Naive B cell (primary cell): ENCODE measurements at regions not wholly inside any gene's neighbourhood (a gene's known extent, or its start where the extent isn't known, plus 50 kb on each side); places are given as distances from the start of the nearest gene placed in this dataset.
A peak's percentile ranks its signal among the peaks of the same experiment; 100 is the strongest.
"Not testable (repeated sequence)": the region's sequence is repeated elsewhere in the genome, so short reads cannot be mapped to it uniquely, and the experiment has no call there.

Experiments
- ATAC-seq, 2 donors: fragments of 150-1000 bp; cut with Tn5 transposase; 2 replicates each; pipeline ENCODE4 v1.10.0; 2021; ENCODE audit warnings: low read depth in 2 of 2, mild to moderate bottlenecking in 2 of 2, moderate library complexity in 2 of 2
- DNase-seq: peaks from one replicate; pipeline ENCODE4 v3.0.0; 2022
- H3K27ac Mint-ChIP-seq, 6 donors: one replicate each; pipeline ENCODE4 v1.8.0; 2020 to 2022; ENCODE audit warnings: mild to moderate bottlenecking in 6 of 6, mixed read lengths in 6 of 6, moderate library complexity in 5 of 6, inconsistent platforms in 2 of 6
- H3K27me3 Mint-ChIP-seq, 3 donors: one replicate each; pipeline ENCODE4 v1.8.0; 2021 to 2022; ENCODE audit warnings: mixed read lengths in 3 of 3, mild to moderate bottlenecking in 1 of 3
- H3K36me3 Mint-ChIP-seq, 2 donors: one replicate each; pipeline ENCODE4 v1.8.0; 2020 to 2022; ENCODE audit warnings: mixed read lengths in 2 of 2, inconsistent platforms in 1 of 2, mild to moderate bottlenecking in 1 of 2
- H3K4me1 Mint-ChIP-seq, 3 donors: one replicate each; pipeline ENCODE4 v1.8.0; 2020 to 2022; ENCODE audit warnings: mixed read lengths in 3 of 3, inconsistent platforms in 1 of 3, mild to moderate bottlenecking in 1 of 3, moderate library complexity in 1 of 3
- H3K4me3 Mint-ChIP-seq, 8 donors: one replicate each; pipeline ENCODE4 v1.8.0; 2020 to 2022; ENCODE audit warnings: mild to moderate bottlenecking in 8 of 8, mixed read lengths in 8 of 8, moderate library complexity in 8 of 8, inconsistent platforms in 2 of 8
- H3K9me3 Mint-ChIP-seq, 7 donors: one replicate each; pipeline ENCODE4 v1.8.0; 2020 to 2022; ENCODE audit warnings: mixed read lengths in 7 of 7, mild to moderate bottlenecking in 5 of 7, inconsistent platforms in 2 of 7, moderate library complexity in 1 of 7

DNA sequence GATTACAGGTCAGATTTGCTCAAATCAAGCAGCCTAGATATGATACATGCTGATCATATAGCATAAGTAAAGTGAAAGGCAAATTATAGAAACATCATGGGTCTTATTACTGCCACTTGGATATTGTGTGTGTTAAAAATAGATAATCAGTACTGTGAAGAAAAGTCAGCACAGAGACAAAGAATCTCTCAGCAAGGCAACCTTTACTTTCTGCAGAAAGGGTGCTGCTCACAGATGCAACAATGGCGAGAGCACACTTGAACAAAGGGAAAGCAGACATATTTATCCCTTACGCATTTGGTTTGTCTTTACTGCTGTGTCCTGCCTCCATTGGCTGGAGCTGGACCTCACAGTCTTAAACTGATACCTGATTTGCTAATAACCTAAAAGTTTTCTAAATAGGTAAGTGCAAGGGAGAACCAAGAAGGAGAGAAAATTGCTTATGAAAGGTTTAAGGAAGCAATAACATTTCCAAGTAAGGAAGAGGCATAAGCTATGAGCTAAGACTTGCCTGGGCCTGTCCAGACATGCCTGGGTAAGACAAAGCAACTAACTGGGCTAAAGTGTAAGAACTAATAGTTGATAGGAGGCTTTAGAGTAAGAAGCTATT lies 1310.8 kb upstream of the LRRTM3 start:
- DNase-seq (no peak), ATAC-seq (no peak)
- Mint-ChIP-seq H3K27ac (no peak overlapping the region), H3K4me3 (no peak overlapping the region), H3K36me3 (no peaks in the 10 kb centered on the region), H3K9me3 (peaks cover 0 to 17% (median 3%) of the 10 kb centered on the region in 7 donors), H3K4me1 (no peaks in the 10 kb centered on the region), H3K27me3 (no peaks in the 10 kb centered on the region)

DNA sequence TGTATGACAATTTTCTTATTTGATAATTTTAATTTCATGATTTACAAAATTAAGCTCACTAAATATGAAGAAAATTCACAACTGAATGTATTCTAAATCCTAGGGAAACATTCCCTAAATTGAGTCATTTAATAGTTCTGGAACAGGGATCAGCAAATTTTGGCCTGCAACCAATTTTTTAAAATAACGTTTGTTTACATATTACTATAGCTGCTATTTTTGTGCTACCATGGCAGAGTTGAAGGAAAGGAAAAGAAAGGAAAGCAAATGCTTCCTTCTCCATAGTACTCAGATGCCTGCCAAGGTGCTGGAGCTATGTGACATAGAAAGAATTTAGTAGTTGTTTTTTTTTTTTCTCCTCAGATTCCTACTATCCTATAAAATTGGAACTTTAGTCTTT lies 1307.7 kb upstream of the LRRTM3 start:
- H3K27me3 Mint-ChIP-seq, result no peaks in the 10 kb centered on the region
- no peak overlapping the region for H3K27ac Mint-ChIP-seq
- H3K4me1 Mint-ChIP-seq, result no peaks in the 10 kb centered on the region
- DNase-seq (no peak), ATAC-seq (no peak)
- H3K9me3 Mint-ChIP-seq, result peaks cover 0 to 13% (median 2%) of the 10 kb centered on the region in 7 donors
- no peak overlapping the region for H3K4me3 Mint-ChIP-seq
- no peaks in the 10 kb centered on the region for H3K36me3 Mint-ChIP-seq

DNA sequence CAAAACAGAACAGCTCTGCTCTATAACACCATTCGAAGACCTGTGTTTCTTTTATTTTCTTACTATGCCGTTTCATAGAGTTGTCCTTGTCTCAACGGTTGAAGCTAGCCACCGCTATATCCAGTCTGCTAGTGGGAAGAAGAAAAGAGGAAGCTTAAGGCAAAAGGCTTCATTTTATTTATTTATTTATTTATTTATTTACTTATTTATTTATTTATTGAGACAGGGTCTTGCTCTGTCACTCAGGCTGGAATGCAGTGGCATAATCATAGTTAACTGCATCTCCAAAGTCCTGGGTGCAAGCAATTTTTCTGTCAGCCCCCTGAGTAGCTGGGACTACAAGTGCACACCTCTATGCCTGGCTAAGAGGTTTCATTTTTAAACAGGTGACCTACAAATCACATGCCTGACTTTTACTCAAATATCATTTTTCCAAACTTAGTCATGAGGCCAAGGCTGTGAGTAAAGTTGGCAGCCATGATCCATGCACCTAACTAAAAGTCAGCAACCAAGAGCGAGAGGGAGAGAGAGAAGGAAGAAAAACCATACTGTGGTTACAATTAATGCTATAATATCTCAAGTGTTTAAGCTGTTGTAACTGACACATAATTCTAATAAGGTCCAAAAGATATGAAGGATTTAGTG lies 1305.3 kb upstream of the LRRTM3 start:
- ATAC-seq, result no peak
- Mint-ChIP-seq H3K9me3 (peaks cover 0 to 7% (median 0%) of the 10 kb centered on the region in 7 donors), H3K4me1 (no peaks in the 10 kb centered on the region)

DNA sequence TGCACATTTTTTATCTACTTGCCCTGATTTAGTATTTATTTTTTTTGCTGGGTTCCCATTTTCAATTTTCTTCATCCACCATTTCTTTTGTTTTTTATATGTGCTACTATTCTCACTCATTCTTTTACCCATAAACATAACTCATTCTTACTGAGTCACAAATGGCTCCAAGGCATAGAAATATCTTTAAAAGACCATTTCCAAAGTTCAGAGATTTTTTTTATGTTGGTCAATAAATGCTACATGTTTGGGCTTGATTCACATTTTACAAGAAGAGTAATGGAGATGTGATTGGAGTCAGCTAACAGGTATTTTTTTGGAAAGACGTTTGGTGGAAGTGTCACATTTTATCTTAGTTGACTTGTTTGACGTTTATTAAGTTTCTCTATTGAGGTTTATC lies 1303.2 kb upstream of the LRRTM3 start:
- H3K4me3 Mint-ChIP-seq, result no peak overlapping the region
- DNase-seq (no peak), ATAC-seq (no peak)
- no peaks in the 10 kb centered on the region for H3K4me1 Mint-ChIP-seq
- H3K27ac Mint-ChIP-seq, result no peak overlapping the region
- H3K36me3 Mint-ChIP-seq, result no peaks in the 10 kb centered on the region
- H3K9me3 Mint-ChIP-seq, result peaks cover 0 to 4% (median 0%) of the 10 kb centered on the region in 7 donors
- no peaks in the 10 kb centered on the region for H3K27me3 Mint-ChIP-seq

More for the DNA sequence above, 1305.3 kb upstream of the LRRTM3 start:
- Mint-ChIP-seq H3K27ac (peak overlapping the region in 1 of 6 donors; percentile 4), H3K27me3 (no peaks in the 10 kb centered on the region), H3K36me3 (no peaks in the 10 kb centered on the region), H3K4me3 (no peak overlapping the region)
- DNase-seq, result no peak

DNA sequence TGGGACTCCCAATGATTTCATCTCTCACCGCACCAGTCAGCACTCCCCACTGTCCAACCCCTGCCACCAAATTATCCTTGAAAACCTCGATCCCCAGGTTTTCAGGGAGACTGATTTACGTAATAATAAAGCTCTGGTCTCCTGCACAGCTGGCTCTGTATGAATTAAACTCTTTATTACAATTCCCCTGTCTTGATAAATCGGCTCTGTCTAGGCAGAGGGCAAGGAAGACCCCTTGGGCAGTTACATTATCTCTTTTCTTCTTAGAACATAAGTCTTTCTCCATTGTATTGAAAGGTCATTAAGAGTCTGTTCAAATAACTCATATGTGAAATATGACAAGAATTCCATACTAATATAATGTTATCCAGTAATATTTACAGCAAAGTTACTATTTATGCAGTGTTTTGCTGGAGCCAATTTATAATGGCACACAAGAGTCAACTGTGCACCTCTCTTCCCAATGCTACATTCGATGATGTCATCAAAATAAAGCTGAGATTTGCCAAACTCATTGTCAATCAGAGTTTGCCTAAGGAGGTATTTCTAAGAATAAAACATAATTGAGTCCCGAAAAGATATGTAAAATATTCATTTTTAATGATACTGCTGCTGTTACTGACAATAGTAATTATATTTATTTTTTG lies 1297.2 kb upstream of the LRRTM3 start:
- H3K4me3 Mint-ChIP-seq, result no peak overlapping the region
- H3K27me3 Mint-ChIP-seq, result no peaks in the 10 kb centered on the region
- H3K36me3 Mint-ChIP-seq, result no peaks in the 10 kb centered on the region
- H3K4me1 Mint-ChIP-seq, result no peaks in the 10 kb centered on the region
- no peak for DNase-seq
- no peak for ATAC-seq
- peaks cover 0 to 9% (median 0%) of the 10 kb centered on the region in 7 donors for H3K9me3 Mint-ChIP-seq
- H3K27ac Mint-ChIP-seq, result no peak overlapping the region

GRCh38 chr10:65660006-65660405 lies 1265.8 kb upstream of the LRRTM3 start:
- H3K36me3 Mint-ChIP-seq, result no peaks in the 10 kb centered on the region
- H3K27ac Mint-ChIP-seq, result no peak overlapping the region
- H3K27me3 Mint-ChIP-seq, result no peaks in the 10 kb centered on the region
- ATAC-seq, result no peak
- no peak for DNase-seq
- H3K4me3 Mint-ChIP-seq, result no peak overlapping the region
- H3K4me1 Mint-ChIP-seq, result no peaks in the 10 kb centered on the region
- peaks cover 0 to 31% (median 7%) of the 10 kb centered on the region in 7 donors for H3K9me3 Mint-ChIP-seq

DNA sequence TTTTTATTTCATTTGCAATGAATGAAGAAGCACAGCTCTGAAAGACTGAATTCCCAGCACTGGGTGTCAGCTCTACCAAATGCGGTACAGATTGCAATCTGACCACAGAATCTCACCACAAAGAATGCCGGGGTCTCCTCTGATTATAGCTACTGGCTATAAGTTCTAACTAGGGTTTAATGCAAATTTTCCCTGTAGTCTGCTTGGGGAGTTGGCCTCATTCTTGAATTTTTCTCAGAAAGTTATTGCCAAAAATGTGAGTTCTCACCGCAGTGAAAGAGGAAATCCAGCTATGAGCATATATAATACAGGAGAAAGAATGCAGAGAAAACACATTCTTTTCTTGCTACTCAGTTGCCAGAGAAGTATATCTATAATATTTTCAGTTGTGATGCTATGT lies 1255.7 kb upstream of the LRRTM3 start:
- H3K9me3 Mint-ChIP-seq, result peaks cover 0 to 8% (median 0%) of the 10 kb centered on the region in 7 donors
- ATAC-seq (no peak), DNase-seq (no peak)
- no peak overlapping the region for H3K27ac Mint-ChIP-seq
- no peak overlapping the region for H3K4me3 Mint-ChIP-seq
- no peaks in the 10 kb centered on the region for H3K4me1 Mint-ChIP-seq
- H3K36me3 Mint-ChIP-seq, result no peaks in the 10 kb centered on the region
- H3K27me3 Mint-ChIP-seq, result no peaks in the 10 kb centered on the region

DNA sequence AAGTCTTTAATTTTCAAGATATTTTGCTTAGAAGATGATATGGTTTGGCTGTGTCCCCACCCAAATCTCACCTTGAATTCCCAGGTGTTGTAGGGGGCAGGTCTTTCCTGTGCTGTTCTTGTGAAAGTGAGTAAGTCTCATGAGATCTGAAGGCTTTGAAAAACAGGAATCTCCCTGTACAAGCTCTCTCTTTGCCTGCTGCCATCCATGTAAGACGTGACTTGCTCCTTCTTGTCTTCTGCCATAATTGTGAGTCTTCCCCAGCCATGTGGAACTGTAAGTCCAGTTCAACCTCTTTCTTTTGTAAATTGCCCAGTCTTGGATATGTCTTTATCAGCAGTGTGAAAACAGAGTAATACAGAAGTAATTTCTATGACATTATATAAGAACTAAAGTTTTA lies 1255.2 kb upstream of the LRRTM3 start:
- not testable (repeated sequence) for H3K27ac Mint-ChIP-seq, H3K36me3 Mint-ChIP-seq, ATAC-seq, H3K4me1 Mint-ChIP-seq, DNase-seq, H3K9me3 Mint-ChIP-seq, H3K4me3 Mint-ChIP-seq, H3K27me3 Mint-ChIP-seq

GRCh38 chr10:65675236-65675635 lies 1250.6 kb upstream of the LRRTM3 start:
- Mint-ChIP-seq H3K9me3 (peaks cover 0 to 8% (median 0%) of the 10 kb centered on the region in 7 donors), H3K27ac (no peak overlapping the region), H3K4me1 (no peaks in the 10 kb centered on the region), H3K4me3 (no peak overlapping the region), H3K27me3 (no peaks in the 10 kb centered on the region), H3K36me3 (no peaks in the 10 kb centered on the region)
- ATAC-seq (no peak), DNase-seq (no peak)

- H3K27me3 Mint-ChIP-seq, result no peaks in the 10 kb centered on the region
- no peak for ATAC-seq
- H3K27ac Mint-ChIP-seq, result no peak overlapping the region
- peaks cover 0 to 9% (median 0%) of the 10 kb centered on the region in 7 donors for H3K9me3 Mint-ChIP-seq
- no peaks in the 10 kb centered on the region for H3K36me3 Mint-ChIP-seq
- H3K4me3 Mint-ChIP-seq, result no peak overlapping the region
- DNase-seq, result no peak
- H3K4me1 Mint-ChIP-seq, result no peaks in the 10 kb centered on the region
Observed at GRCh38 chr10:65684896-65685295, 1240.9 kb upstream of the LRRTM3 start.

- H3K9me3 Mint-ChIP-seq, result peaks cover 0 to 13% (median 0%) of the 10 kb centered on the region in 7 donors
- DNase-seq, result no peak
- no peak overlapping the region for H3K27ac Mint-ChIP-seq
- H3K36me3 Mint-ChIP-seq, result no peaks in the 10 kb centered on the region
- H3K4me1 Mint-ChIP-seq, result no peaks in the 10 kb centered on the region
- H3K27me3 Mint-ChIP-seq, result no peaks in the 10 kb centered on the region
- no peak for ATAC-seq
- H3K4me3 Mint-ChIP-seq, result no peak overlapping the region
Observed at GRCh38 chr10:65701168-65701776, 1224.6 kb upstream of the LRRTM3 start.

DNA sequence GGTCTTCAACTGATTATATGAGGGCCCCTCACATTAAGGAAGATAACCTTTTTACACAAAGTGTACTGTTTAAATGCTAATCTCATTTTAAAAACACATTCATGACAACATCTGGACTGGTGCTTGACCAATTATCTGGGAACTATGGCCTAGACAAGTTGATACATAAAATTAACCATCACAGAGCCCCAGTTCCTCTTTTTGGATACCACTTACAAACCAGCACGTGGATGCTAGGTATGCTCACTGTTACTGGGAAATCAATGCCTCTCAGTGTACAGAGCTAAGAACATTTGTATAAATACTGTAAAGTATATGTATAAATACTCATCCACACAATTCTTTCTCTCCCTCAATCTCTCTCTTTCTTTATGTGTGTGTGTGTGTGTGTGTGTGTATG lies 1217.8 kb upstream of the LRRTM3 start:
- no peak overlapping the region for H3K4me3 Mint-ChIP-seq
- no peak overlapping the region for H3K27ac Mint-ChIP-seq
- DNase-seq (no peak), ATAC-seq (no peak)
- H3K27me3 Mint-ChIP-seq, result no peaks in the 10 kb centered on the region
- no peaks in the 10 kb centered on the region for H3K36me3 Mint-ChIP-seq
- H3K9me3 Mint-ChIP-seq, result peaks cover 0 to 11% (median 1%) of the 10 kb centered on the region in 7 donors
- H3K4me1 Mint-ChIP-seq, result no peaks in the 10 kb centered on the region

DNA sequence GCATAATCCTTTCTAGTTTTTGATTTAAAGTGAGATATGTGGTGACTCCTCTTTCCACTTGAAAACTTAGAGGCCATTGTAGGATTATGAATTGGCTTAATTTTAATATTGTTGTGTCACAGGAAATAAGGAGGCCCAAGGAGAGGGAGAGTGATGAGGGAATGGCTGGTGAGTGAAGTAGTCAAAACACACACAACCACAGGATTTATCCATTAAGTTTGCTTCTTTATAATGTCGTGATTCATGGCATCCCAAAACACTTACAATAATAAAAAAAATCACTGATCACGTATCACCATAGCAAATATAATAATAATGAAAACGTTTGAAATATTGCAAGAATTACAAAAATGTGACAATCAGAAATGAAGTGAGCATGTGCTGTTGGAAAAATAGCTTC lies 1215.5 kb upstream of the LRRTM3 start:
- Mint-ChIP-seq H3K27me3 (no peaks in the 10 kb centered on the region), H3K27ac (no peak overlapping the region), H3K36me3 (no peaks in the 10 kb centered on the region), H3K4me3 (no peak overlapping the region), H3K4me1 (no peaks in the 10 kb centered on the region), H3K9me3 (peaks cover under 1 to 13% (median 3%) of the 10 kb centered on the region in 7 donors)
- no peak for ATAC-seq
- no peak for DNase-seq

DNA sequence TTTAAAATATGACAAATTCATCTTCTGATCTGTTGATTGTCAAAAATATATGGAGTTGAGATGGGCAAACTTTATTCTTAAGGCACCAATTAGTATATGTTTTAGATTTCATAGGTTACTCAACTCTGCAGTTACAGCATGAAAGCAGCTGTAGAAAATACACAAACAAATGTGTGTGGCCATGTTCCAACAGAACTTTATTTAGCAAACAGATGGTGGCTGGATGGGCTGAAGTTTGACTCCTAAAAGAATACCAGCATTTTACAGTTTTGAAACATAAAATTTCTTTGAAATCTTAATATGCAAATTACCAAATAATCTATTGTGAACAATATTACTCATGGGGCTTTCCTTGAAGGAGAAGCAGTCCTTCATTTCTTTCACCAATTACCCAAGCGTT lies 1206.0 kb upstream of the LRRTM3 start:
- Mint-ChIP-seq H3K27me3 (no peaks in the 10 kb centered on the region), H3K4me3 (no peak overlapping the region), H3K4me1 (no peaks in the 10 kb centered on the region), H3K9me3 (peaks cover 0 to 8% (median 0%) of the 10 kb centered on the region in 7 donors), H3K36me3 (no peaks in the 10 kb centered on the region), H3K27ac (no peak overlapping the region)
- DNase-seq (no peak), ATAC-seq (no peak)
